NCI-H460 (cell line): ENCODE measurements at regions not wholly inside any gene's neighbourhood (a gene's known extent, or its start where the extent isn't known, plus 50 kb on each side); places are given as distances from the start of the nearest gene placed in this dataset.
"Not testable (repeated sequence)": the region's sequence is repeated elsewhere in the genome, so short reads cannot be mapped to it uniquely, and the experiment has no call there.

Source experiments
- DNase-seq: peaks from one replicate; pipeline ENCODE4 v3.0.0-alpha.2; 2016; ENCODE audit warnings: low read depth; ENCODE audit errors: extremely low read depth

- DNase-seq = not testable (repeated sequence)
These were observed 64.0 kb upstream of the PLEKHM1 start for GRCh38 chr17:45554479-45554878.

GRCh38 chr17:45558821-45559220 is 68.3 kb upstream of the PLEKHM1 start:
- not testable (repeated sequence) for DNase-seq

DNA sequence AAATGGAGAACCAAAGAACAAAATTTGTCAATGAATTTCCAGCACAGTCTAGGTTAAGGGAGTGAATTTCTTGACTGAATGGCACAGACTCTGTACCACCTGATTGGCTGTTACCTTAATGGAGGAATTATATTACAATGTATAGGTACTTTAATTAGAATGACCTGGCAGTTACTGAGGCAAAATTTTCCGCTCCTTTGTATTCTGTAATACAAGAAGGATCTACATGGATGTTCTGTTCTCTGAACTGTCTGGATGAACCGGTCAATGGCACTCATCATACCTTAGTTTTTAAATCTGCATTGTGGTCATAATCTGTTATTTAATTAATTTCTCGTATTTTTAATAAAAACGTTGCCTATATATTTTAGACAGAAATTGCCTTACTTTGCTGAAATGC is 72.3 kb upstream of the PLEKHM1 start:
- DNase-seq = not testable (repeated sequence)

DNA sequence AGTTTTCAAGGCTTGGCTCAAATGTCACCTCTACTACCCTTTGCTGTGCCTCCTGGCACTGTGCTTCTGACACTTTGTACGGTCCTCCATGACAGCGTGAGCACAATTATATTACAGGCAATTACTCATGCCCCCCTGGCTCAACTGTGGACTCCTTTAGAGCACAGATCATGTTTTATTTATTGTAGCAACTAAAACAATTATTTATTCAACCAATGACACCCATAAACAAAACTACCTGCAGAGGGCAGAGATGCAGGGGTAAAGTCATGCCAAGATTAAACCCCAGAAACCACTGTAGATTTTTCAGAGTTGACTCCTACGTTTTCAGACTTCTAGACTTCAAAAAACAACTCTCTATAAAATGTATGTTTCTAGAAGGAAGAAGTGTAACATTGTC is 72.8 kb upstream of the PLEKHM1 start:
- not testable (repeated sequence) for DNase-seq

DNA sequence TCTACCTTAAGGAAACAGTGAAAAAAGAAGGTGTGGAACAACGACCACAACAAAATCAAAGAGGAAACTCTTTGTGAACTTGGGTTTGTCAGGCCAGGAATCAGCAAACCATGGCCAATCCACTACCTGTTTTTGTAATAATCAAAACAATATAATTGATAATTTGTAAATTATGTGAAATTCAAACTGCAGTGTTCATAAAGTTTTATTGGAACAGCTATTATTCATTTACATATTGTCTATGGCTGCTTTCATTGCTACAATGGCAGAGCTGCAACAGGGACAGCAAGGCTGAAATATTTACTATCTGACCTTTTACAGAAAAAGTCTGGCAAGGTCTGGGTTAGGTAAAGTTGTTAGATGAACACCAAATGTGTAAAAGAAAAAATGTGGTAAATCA is 77.8 kb upstream of the PLEKHM1 start:
- DNase-seq = not testable (repeated sequence)

DNA sequence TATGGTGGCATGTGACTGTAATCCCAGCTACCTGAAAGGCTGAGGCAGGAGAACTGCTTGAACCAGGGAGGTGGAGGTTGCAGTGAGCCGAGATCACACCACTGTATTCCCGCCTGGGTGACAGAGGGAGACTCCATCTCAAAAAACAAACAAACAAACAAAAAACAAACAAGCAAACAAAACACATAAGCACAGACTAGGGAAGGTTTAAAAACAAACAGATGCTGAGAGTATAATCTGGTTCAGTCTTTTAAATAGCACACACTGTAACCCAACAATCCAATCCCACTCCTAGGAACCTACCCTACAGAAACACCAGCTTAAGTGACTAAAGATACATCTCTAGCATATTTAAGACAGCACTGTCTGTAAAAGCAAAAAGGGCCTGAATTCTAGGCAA is 82.8 kb upstream of the PLEKHM1 start:
- DNase-seq = not testable (repeated sequence)

DNA sequence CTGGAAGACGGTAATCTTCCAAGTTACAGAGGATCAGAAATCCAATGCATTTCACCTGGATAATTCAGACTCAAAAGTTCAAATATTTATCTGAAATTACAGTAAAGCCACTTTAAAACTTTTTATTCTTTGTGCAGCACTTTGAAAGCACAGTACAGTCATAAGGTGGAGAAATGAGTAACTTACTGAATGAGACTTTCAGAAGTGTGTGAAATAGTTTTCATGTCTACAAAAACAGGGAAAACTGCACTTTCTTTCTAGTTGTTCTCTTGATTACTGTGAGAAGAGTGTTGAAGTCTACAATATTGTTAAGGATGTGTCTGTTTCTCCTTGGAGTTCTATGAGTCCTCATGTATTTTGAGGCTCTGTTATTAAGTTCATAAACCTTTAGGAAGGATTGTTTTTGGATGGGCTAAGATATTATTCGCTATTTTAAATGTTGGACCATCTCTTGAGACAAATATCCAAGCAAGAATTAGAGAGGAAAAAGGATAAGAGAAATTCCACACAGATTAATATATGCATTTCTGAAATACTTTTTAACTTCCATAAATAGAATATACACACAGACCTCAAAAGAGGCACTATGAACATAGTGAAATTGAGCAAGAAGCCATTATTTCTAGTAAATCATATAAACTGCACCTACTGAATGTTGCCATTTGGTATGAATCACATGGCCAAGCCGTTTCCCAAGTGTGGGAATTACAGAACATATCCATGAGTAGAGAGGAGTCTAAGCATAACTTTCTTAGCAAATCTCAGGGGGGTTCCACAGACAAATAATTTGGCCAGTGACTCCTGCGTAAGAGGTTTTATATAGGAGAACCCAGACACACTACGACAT is 83.6 kb upstream of the PLEKHM1 start:
- DNase-seq = no peak

GRCh38 chr17:45575126-45575885 is 84.8 kb upstream of the PLEKHM1 start:
- DNase-seq = no peak

DNA sequence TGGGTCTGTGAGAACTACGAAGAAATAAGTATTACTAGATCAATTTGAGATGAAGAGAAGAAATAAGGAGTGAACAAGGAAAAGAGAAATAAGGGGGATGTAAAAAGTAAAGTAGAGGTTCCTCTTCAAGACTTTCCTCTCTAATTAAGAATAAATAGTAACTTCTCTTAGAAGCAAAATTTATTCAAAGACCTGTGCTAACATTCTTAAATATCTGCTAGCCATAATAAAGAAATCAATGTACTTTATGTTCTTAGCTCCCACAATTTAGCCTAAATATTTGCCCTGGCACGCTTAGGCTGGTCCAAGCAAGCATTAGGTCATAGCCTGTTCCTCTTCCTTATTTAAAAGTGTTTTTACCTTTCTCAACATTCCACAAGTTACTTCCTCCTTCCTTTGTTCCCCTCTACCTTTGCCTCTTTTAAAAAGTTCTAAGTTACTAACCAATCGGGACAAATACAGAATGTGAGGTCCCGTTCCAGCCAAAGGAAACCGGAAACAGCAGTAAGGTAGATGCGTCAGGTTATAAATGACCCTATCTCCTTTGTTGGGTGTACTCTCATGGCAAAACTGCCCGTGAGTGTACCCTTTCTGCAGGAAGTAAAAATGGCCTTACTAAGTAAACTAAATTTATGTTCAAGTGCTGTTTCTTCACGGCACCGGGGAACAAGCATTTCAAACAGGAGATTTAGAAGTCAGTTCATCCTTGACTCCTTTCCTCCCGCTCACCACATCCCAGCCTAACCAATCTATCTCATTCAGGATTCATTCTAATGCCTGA is 86.2 kb upstream of the PLEKHM1 start:
- DNase-seq = not testable (repeated sequence)

GRCh38 chr17:45577571-45578279 is 87.2 kb upstream of the PLEKHM1 start:
- no peak for DNase-seq

- no peak for DNase-seq
These were observed 88.3 kb upstream of the PLEKHM1 start for GRCh38 chr17:45578516-45579455.

DNA sequence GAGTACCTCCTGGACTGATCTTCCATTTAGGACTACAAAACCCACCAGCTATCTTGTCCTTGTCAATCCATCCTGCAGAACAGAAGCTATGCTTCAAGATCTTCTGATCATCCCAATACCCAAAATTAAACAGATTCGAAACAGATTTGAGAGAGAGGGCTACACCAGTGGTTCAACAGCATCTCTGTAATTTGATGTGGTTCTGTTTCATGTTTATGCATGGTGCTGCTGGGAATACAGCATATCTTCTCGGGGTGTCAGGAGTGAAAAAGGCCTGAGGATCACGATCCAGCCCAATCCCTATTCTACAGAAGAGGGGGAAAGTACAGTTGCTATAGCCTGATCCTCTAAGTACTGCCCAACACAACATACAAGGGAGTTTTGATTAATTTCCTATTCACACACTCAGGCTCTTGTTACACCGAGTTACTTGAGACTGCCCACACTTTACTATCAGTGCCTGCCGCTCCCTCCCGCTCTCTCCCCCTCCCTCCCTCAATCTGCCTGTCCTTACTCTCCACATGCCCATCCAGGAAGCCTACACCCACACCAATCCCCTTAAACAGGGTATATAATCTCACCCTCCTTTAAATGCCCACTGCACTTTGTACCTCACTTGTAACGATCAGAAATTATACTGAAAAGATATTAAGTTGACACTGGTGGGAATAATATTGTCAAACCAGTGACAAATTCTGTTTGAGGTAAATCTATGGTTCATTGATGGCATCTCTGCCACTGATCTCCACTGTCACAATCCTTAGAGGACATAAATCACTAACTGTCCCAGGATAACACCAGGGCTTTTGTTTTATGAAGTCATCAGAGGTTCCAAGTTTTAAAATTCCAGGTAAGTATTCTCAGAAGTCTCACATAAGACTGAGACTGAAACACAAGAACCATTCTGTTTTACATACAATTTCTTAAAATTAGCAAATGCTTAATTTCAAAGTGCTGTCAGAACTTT is 89.3 kb upstream of the PLEKHM1 start:
- DNase-seq = no peak

DNA sequence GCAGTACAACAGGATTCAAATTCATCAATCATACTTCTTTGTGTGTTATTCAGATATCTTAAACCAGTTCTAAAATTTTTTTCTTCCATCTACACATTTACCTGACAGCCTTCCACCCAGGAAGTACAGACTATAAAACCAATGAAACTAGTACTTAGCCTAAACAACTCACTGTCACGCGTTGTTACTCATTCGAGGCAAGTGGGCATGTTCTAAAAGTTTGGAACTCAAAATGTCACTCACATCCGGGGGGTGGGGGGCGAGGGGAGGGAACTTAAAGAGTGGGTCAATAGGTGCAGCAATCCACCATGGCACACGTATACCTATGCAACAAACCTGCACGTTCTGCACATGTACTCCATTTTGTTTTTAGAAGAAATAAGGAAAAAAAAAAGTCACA is 90.4 kb upstream of the PLEKHM1 start:
- DNase-seq = no peak

- no peak for DNase-seq
These were observed 91.3 kb upstream of the PLEKHM1 start for GRCh38 chr17:45581860-45582259.

DNA sequence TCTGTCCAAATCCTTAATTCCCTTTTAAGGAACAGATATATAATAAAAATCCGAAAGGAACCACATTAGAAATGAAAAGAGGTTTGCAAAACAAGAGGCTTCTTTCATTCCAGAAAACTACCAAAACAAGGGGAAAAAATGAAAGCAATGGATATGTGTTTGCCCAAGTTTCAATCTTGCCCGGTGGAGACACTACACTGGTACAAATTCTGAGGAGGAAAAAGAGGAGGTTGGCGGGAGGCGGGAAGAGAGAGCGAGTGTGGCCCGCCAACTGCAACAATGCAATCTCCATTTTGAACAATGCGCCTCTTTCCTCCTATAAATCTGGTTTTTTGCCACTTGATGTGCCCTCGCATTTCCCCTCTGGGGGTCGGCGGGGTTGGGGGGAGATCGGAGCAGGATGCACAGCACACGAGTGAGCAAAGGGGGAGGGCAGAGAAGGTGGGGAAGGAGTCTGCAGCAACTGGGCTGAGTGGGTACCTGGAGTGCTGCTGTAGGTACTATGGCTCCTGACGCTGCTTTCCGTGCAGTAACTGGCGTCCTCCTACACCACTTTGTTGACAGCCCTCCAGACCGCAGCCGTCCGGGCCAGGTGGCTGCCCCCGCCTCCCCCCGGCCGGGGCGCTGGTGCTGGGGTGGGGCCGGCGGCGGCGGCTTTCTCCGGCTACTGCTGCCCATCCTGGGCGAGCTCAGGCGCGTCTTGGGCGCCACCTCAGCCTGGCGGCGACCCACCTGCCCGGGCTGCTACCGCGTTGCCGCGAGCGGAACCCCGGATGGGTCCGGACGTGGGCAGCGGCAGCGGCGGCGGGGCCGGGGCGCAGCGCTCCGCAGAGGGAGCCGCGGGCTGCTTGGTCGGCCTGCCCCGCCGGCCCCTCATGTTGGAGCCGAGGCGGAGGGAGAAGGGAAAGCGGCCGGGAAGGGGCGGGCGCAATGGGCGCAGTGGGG is 93.8 kb upstream of the PLEKHM1 start:
- no peak for DNase-seq

- DNase-seq = peak; percentile 70
These were observed 94.7 kb upstream of the PLEKHM1 start for GRCh38 chr17:45585037-45585733.
